Liver (tissue), 8 donors: ENCODE measurements at regions not wholly inside any gene's neighbourhood (a gene's known extent, or its start where the extent isn't known, plus 50 kb on each side); places are given as distances from the start of the nearest gene placed in this dataset.

Source experiments
- DNase-seq: peaks from one replicate; pipeline ENCODE4 v3.0.0-alpha.2; 2017; ENCODE audit warnings: low spot score
- H3K27ac ChIP-seq, 2 donors: one replicate each; pipeline ENCODE4 v1.7.0; 2013; ENCODE audit warnings: inconsistent platforms in 2 of 2, low read length in 2 of 2, control low read depth in 1 of 2, low read depth in 1 of 2, mild to moderate bottlenecking in 1 of 2
- H3K27me3 ChIP-seq, 4 donors: one replicate each; pipeline versions ENCODE4 v1.6.1 to v1.7.0; 2013; ENCODE audit warnings: low read length in 3 of 4, inconsistent platforms in 1 of 4, mild to moderate bottlenecking in 1 of 4, moderate library complexity in 1 of 4; ENCODE audit not compliant: control insufficient read depth in 4 of 4, insufficient read depth in 4 of 4
- H3K36me3 ChIP-seq, 4 donors: one replicate each; pipeline versions ENCODE4 v1.6.1 to v1.7.0; 2013; ENCODE audit warnings: low read length in 3 of 4, mild to moderate bottlenecking in 3 of 4, low read depth in 1 of 4, moderate library complexity in 1 of 4; ENCODE audit not compliant: control insufficient read depth in 4 of 4, insufficient read depth in 3 of 4
- H3K4me1 ChIP-seq, 4 donors: one replicate each; pipeline versions ENCODE4 v1.6.1 to v1.7.0; 2013; ENCODE audit warnings: low read length in 3 of 4, mild to moderate bottlenecking in 3 of 4, moderate library complexity in 1 of 4; ENCODE audit not compliant: control insufficient read depth in 4 of 4, insufficient read depth in 4 of 4
- H3K4me3 ChIP-seq, 3 donors: one replicate each; pipeline versions ENCODE4 v1.6.1 to v1.7.0; 2013; ENCODE audit warnings: low read length in 3 of 3, control low read depth in 1 of 3, low read depth in 1 of 3, mild to moderate bottlenecking in 1 of 3
- H3K9ac ChIP-seq, 2 donors: one replicate each; pipeline ENCODE4 v1.7.0; 2013; ENCODE audit warnings: low read length in 2 of 2, mild to moderate bottlenecking in 2 of 2, moderate library complexity in 2 of 2, control low read depth in 1 of 2, low read depth in 1 of 2
- H3K9me3 ChIP-seq, 4 donors: one replicate each; pipeline versions ENCODE4 v1.6.1 to v1.7.0; 2013; ENCODE audit warnings: low read length in 3 of 4; ENCODE audit not compliant: control insufficient read depth in 4 of 4
- EGR1 ChIP-seq, 2 donors: IDR thresholded peaks; 2 replicates each; pipeline ENCODE4 v1.6.1; 2016 to 2018; ENCODE audit warnings: antibody characterized with exemption in 2 of 2, low read depth in 2 of 2
- FOXA1 ChIP-seq: IDR thresholded peaks from 2 replicates; pipeline ENCODE4 v1.6.1; 2016; ENCODE audit warnings: antibody characterized with exemption
- FOXA2 ChIP-seq: IDR thresholded peaks from 2 replicates; pipeline ENCODE4 v1.6.1; 2016; ENCODE audit warnings: antibody characterized with exemption
- GABPA ChIP-seq, 2 donors: IDR thresholded peaks in 1 of 2; conservative IDR thresholded peaks in 1 of 2; 2 replicates each; pipeline ENCODE4 v1.6.1; 2016; ENCODE audit warnings: antibody characterized with exemption in 2 of 2, mild to moderate bottlenecking in 1 of 2, moderate library complexity in 1 of 2
- HNF4A ChIP-seq, 2 donors: conservative IDR thresholded peaks; 2 replicates each; pipeline ENCODE4 v1.6.1; 2016; ENCODE audit warnings: antibody characterized with exemption in 2 of 2, mild to moderate bottlenecking in 2 of 2
- HNF4G ChIP-seq: IDR thresholded peaks from 2 replicates; pipeline ENCODE4 v1.6.1; 2016; ENCODE audit warnings: antibody characterized with exemption
- NR2F2 ChIP-seq: IDR thresholded peaks from 2 replicates; pipeline ENCODE4 v1.6.1; 2016; ENCODE audit warnings: antibody characterized with exemption
- RAD21 ChIP-seq, 2 donors: IDR thresholded peaks; 2 replicates each; pipeline ENCODE4 v1.6.1; 2016; ENCODE audit warnings: antibody characterized with exemption in 2 of 2, mild to moderate bottlenecking in 2 of 2
- RXRA ChIP-seq, 2 donors: IDR thresholded peaks; 2 replicates each; pipeline ENCODE4 v1.6.1; 2017 to 2018; ENCODE audit warnings: antibody characterized with exemption in 2 of 2, mild to moderate bottlenecking in 1 of 2
- SP1 ChIP-seq: IDR thresholded peaks from 2 replicates; pipeline ENCODE4 v1.6.1; 2018; ENCODE audit warnings: antibody characterized with exemption, mild to moderate bottlenecking
- TAF1 ChIP-seq: conservative IDR thresholded peaks from 2 replicates; pipeline ENCODE4 v1.6.1; 2016; ENCODE audit warnings: antibody characterized with exemption, mild to moderate bottlenecking
- YY1 ChIP-seq: IDR thresholded peaks from 2 replicates; pipeline ENCODE4 v1.6.1; 2016; ENCODE audit warnings: antibody characterized with exemption, mild to moderate bottlenecking
- WGBS: extraction: QIAGEN DNeasy Blood & Tissue Kit; methylation state at CpG from one replicate; pipeline ENCODE4 v1.1.7; 2013; 5-methylcytosine and 5-hydroxymethylcytosine counted together
- TF ChIP-seq, protein P1 (sequence below): IDR thresholded peaks from 2 replicates; pipeline ENCODE4 v1.6.1; 2016; ENCODE audit warnings: antibody characterized with exemption
- TF ChIP-seq, protein P2 (sequence below): fragments of 150-350 bp; IDR thresholded peaks from 2 replicates; pipeline ENCODE4 v1.5.1; 2017; ENCODE audit warnings: improper control_type of control experiment, low read depth, low read length; ENCODE audit not compliant: missing input control
- TF ChIP-seq, protein P3 (sequence below): IDR thresholded peaks from 2 replicates; pipeline ENCODE4 v1.6.1; 2016; ENCODE audit warnings: antibody characterized with exemption, mild to moderate bottlenecking
- TF ChIP-seq, protein P4 (sequence below): IDR thresholded peaks from 2 replicates; pipeline ENCODE4 v1.6.1; 2016; ENCODE audit warnings: antibody characterized with exemption
- TF ChIP-seq, protein P5 (sequence below): IDR thresholded peaks from 2 replicates; pipeline ENCODE4 v1.6.1; 2016; ENCODE audit warnings: antibody characterized with exemption
- donor health status: healthy.
- donor health status: healthy.
- donor health status: healthy.
- donor health status: healthy.
- donor health status: healthy.

DNA sequence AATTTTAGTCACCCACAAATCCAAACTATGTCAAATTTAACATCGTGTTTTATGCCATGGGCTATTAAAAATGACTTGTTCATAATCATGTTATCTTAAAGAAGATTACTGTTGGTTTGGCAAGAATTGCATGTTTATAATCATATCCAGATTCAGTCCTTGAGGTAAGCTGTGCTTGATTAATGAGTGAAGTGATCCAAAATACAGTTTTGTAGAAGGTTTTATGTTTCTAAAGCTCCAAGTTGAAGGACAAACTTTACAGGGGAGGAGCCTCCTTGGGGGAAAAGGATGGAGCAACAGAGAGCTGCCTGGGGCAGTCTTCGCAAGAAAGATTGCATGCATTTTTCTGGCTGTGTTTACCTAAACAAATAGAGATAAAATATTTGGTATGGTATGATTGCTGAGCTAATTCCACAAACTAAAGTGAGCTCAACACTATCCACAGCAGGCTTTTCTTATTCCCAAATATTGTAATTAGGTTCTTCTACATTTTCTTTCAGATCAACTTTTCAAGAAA lies 189.5 kb upstream of the TYRP1 start:
- no peaks in the 10 kb centered on the region for H3K4me1 ChIP-seq
- no peaks in the 10 kb centered on the region for H3K27me3 ChIP-seq
- H3K9me3 ChIP-seq, result no peaks in the 10 kb centered on the region
- H3K9ac ChIP-seq, result no peak overlapping the region
- no peak for TF ChIP-seq NR2F2
- TF ChIP-seq TAF1, result no peak
- TF ChIP-seq SP1, result no peak
- no peak for TF ChIP-seq HNF4G
- TF ChIP-seq, protein P1, sequence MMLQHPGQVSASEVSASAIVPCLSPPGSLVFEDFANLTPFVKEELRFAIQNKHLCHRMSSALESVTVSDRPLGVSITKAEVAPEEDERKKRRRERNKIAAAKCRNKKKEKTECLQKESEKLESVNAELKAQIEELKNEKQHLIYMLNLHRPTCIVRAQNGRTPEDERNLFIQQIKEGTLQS, result no peak
- TF ChIP-seq HNF4A (conservative IDR thresholded peaks at IDR 0.05), result no peak
- WGBS, result 36% methylated on average over 2 of the region's 2 CpGs
- H3K4me3 ChIP-seq, result no peak overlapping the region
- no peaks in the 10 kb centered on the region for H3K36me3 ChIP-seq
- DNase-seq, result no peak
- H3K27ac ChIP-seq, result no peak overlapping the region

DNA sequence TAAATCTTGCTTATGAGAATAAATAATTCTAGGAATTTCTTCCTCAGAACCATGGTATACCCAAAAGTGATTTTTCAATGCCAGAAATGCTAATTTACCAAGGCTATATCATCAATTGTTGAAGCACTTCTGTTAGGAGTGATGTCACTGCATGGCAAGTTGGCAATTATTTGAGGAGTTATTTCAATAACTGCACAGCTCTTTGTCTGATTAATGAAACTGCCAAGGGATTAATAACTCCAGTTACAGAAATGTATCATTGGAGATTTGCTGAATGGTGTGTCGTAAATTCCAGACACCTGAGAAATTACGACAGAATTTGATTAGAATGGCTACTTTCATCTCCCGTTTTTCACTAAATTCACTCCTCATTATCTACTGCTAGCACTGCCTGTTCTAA lies 182.6 kb upstream of the TYRP1 start:
- no peak for DNase-seq
- Histone ChIP-seq H3K4me1 (no peaks in the 10 kb centered on the region), H3K4me3 (no peak overlapping the region), H3K36me3 (no peaks in the 10 kb centered on the region), H3K27ac (no peak overlapping the region), H3K9me3 (no peaks in the 10 kb centered on the region), H3K9ac (no peak overlapping the region), H3K27me3 (no peaks in the 10 kb centered on the region)
- WGBS, result 50% methylated on average over 3 of the region's 3 CpGs
- TF ChIP-seq FOXA1 (no peak), TAF1 (no peak), EGR1 (IDR thresholded peaks at IDR 0.05; ENCODE audit: low read depth in 2 of 2) (no peak), GABPA (IDR thresholded peaks at IDR 0.05 in 1 of 2, conservative IDR thresholded peaks at IDR 0.05 in 1 of 2) (no peak), FOXA2 (no peak)
- TF ChIP-seq, protein P1, result no peak
- TF ChIP-seq, protein P2, sequence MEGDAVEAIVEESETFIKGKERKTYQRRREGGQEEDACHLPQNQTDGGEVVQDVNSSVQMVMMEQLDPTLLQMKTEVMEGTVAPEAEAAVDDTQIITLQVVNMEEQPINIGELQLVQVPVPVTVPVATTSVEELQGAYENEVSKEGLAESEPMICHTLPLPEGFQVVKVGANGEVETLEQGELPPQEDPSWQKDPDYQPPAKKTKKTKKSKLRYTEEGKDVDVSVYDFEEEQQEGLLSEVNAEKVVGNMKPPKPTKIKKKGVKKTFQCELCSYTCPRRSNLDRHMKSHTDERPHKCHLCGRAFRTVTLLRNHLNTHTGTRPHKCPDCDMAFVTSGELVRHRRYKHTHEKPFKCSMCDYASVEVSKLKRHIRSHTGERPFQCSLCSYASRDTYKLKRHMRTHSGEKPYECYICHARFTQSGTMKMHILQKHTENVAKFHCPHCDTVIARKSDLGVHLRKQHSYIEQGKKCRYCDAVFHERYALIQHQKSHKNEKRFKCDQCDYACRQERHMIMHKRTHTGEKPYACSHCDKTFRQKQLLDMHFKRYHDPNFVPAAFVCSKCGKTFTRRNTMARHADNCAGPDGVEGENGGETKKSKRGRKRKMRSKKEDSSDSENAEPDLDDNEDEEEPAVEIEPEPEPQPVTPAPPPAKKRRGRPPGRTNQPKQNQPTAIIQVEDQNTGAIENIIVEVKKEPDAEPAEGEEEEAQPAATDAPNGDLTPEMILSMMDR, result no peak
- TF ChIP-seq, protein P3, sequence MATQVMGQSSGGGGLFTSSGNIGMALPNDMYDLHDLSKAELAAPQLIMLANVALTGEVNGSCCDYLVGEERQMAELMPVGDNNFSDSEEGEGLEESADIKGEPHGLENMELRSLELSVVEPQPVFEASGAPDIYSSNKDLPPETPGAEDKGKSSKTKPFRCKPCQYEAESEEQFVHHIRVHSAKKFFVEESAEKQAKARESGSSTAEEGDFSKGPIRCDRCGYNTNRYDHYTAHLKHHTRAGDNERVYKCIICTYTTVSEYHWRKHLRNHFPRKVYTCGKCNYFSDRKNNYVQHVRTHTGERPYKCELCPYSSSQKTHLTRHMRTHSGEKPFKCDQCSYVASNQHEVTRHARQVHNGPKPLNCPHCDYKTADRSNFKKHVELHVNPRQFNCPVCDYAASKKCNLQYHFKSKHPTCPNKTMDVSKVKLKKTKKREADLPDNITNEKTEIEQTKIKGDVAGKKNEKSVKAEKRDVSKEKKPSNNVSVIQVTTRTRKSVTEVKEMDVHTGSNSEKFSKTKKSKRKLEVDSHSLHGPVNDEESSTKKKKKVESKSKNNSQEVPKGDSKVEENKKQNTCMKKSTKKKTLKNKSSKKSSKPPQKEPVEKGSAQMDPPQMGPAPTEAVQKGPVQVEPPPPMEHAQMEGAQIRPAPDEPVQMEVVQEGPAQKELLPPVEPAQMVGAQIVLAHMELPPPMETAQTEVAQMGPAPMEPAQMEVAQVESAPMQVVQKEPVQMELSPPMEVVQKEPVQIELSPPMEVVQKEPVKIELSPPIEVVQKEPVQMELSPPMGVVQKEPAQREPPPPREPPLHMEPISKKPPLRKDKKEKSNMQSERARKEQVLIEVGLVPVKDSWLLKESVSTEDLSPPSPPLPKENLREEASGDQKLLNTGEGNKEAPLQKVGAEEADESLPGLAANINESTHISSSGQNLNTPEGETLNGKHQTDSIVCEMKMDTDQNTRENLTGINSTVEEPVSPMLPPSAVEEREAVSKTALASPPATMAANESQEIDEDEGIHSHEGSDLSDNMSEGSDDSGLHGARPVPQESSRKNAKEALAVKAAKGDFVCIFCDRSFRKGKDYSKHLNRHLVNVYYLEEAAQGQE, result no peak

DNA sequence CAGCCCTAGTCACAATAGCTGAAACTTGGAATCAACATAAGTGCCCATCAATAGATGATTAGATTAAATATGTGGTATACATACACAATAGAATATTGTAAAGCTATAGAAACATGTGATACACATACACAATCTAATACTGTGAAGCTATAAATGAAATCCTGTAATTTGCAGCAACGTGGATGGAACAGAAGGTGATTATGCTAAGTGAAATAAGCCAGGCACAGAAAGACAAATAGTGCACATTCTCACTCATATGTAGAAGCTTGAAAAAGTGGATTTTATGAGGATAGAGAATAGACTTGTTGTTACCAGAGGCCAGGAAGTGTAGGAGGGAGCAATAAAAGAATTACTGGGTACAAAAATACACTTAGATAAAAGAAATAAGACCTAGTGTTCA lies 181.5 kb upstream of the TYRP1 start:
- H3K4me3 ChIP-seq, result no peak overlapping the region
- H3K9me3 ChIP-seq, result no peaks in the 10 kb centered on the region
- no peak for TF ChIP-seq HNF4A (conservative IDR thresholded peaks at IDR 0.05)
- no peak for TF ChIP-seq GABPA (IDR thresholded peaks at IDR 0.05 in 1 of 2, conservative IDR thresholded peaks at IDR 0.05 in 1 of 2)
- TF ChIP-seq FOXA2, result no peak
- TF ChIP-seq YY1, result no peak
- no peak for TF ChIP-seq RXRA (IDR thresholded peaks at IDR 0.05)
- TF ChIP-seq, protein P4, sequence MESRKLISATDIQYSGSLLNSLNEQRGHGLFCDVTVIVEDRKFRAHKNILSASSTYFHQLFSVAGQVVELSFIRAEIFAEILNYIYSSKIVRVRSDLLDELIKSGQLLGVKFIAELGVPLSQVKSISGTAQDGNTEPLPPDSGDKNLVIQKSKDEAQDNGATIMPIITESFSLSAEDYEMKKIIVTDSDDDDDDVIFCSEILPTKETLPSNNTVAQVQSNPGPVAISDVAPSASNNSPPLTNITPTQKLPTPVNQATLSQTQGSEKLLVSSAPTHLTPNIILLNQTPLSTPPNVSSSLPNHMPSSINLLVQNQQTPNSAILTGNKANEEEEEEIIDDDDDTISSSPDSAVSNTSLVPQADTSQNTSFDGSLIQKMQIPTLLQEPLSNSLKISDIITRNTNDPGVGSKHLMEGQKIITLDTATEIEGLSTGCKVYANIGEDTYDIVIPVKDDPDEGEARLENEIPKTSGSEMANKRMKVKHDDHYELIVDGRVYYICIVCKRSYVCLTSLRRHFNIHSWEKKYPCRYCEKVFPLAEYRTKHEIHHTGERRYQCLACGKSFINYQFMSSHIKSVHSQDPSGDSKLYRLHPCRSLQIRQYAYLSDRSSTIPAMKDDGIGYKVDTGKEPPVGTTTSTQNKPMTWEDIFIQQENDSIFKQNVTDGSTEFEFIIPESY, result no peak
- no peak for TF ChIP-seq RAD21 (IDR thresholded peaks at IDR 0.05)
- TF ChIP-seq, protein P1, result no peak
- TF ChIP-seq, protein P2, result no peak
- no peak for TF ChIP-seq FOXA1
- TF ChIP-seq NR2F2, result no peak
- TF ChIP-seq, protein P5, sequence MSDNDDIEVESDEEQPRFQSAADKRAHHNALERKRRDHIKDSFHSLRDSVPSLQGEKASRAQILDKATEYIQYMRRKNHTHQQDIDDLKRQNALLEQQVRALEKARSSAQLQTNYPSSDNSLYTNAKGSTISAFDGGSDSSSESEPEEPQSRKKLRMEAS, result no peak
- no peak for TF ChIP-seq HNF4G
- H3K9ac ChIP-seq, result no peak overlapping the region
- WGBS, result 35% methylated on average over 1 of the region's 1 CpG
- no peak overlapping the region for H3K27ac ChIP-seq
- no peaks in the 10 kb centered on the region for H3K36me3 ChIP-seq
- no peaks in the 10 kb centered on the region for H3K4me1 ChIP-seq
- DNase-seq, result no peak
- H3K27me3 ChIP-seq, result no peaks in the 10 kb centered on the region
